H9 (cell line): ENCODE measurements at regions not wholly inside any gene's neighbourhood (a gene's known extent, or its start where the extent isn't known, plus 50 kb on each side); places are given as distances from the start of the nearest gene placed in this dataset.

Source experiments
- DNase-seq: peaks from one replicate; pipeline ENCODE4 v3.0.0-alpha.2; 2017
- H2AFZ ChIP-seq: one replicate; pipeline ENCODE4 v1.6.1; 2013; ENCODE audit warnings: mild to moderate bottlenecking, low read length, control low read depth, moderate library complexity
- H2AK5ac ChIP-seq: 2 replicates; pipeline ENCODE4 v1.6.1; 2013; ENCODE audit warnings: low read length, control low read depth, mixed read lengths; ENCODE audit not compliant: insufficient read length
- H2BK120ac ChIP-seq: one replicate; pipeline ENCODE4 v1.6.1; 2013; ENCODE audit warnings: low read depth, mild to moderate bottlenecking, low read length, control low read depth, inconsistent platforms; ENCODE audit not compliant: poor library complexity, severe bottlenecking
- H2BK12ac ChIP-seq: 2 replicates; pipeline ENCODE4 v1.6.1; 2013; ENCODE audit warnings: low read length, control low read depth, mixed read lengths, low read depth; ENCODE audit not compliant: insufficient read length
- H2BK15ac ChIP-seq: 2 replicates; pipeline ENCODE4 v1.6.1; 2013; ENCODE audit warnings: low read depth, low read length, control low read depth
- H2BK20ac ChIP-seq: one replicate; pipeline ENCODE4 v1.6.1; 2013; ENCODE audit warnings: low read depth, mild to moderate bottlenecking, low read length, control low read depth, inconsistent platforms; ENCODE audit not compliant: poor library complexity, severe bottlenecking
- H2BK5ac ChIP-seq: 2 replicates; pipeline ENCODE4 v1.6.1; 2013; ENCODE audit warnings: low read length, control low read depth, mixed read lengths; ENCODE audit not compliant: insufficient read length
- H3K14ac ChIP-seq: 2 replicates; pipeline ENCODE4 v1.6.1; 2013; ENCODE audit warnings: low read length, control low read depth; ENCODE audit not compliant: insufficient read depth
- H3K18ac ChIP-seq: 2 replicates; pipeline ENCODE4 v1.6.1; 2013; ENCODE audit warnings: low read depth, mild to moderate bottlenecking, mixed read lengths, low read length, control low read depth; ENCODE audit not compliant: insufficient read length
- H3K23ac ChIP-seq: 2 replicates; pipeline ENCODE4 v1.6.1; 2013; ENCODE audit warnings: low read length, control low read depth, mixed read lengths, low read depth; ENCODE audit not compliant: insufficient read length
- H3K23me2 ChIP-seq: 2 replicates; pipeline ENCODE4 v1.6.1; 2013; ENCODE audit warnings: low read depth, mild to moderate bottlenecking, mixed read lengths, low read length, control low read depth; ENCODE audit not compliant: insufficient read length, poor library complexity, severe bottlenecking
- H3K27ac ChIP-seq: 2 replicates; pipeline ENCODE4 v1.5.1; 2013; ENCODE audit warnings: low read length, control low read depth, mixed read lengths, low read depth; ENCODE audit not compliant: insufficient read length
- H3K27me3 ChIP-seq: 2 replicates; pipeline ENCODE4 v1.6.1; 2013; ENCODE audit warnings: low read length, control low read depth, inconsistent platforms; ENCODE audit not compliant: insufficient read depth
- H3K4ac ChIP-seq: 2 replicates; pipeline ENCODE4 v1.6.1; 2013; ENCODE audit warnings: low read depth, mild to moderate bottlenecking, control low read depth, inconsistent platforms, low read length, moderate library complexity
- H3K4me1 ChIP-seq: 2 replicates; pipeline ENCODE4 v1.6.1; 2013; ENCODE audit warnings: low read length, control low read depth, inconsistent platforms; ENCODE audit not compliant: insufficient read depth
- H3K4me2 ChIP-seq: 2 replicates; pipeline ENCODE4 v1.6.1; 2013; ENCODE audit warnings: low read length, control low read depth, mixed read lengths; ENCODE audit not compliant: insufficient read length, insufficient read depth
- H3K56ac ChIP-seq: 2 replicates; pipeline ENCODE4 v1.6.1; 2013; ENCODE audit warnings: low read depth, mild to moderate bottlenecking, mixed read lengths, low read length, control low read depth; ENCODE audit not compliant: insufficient read length
- H3K79me1 ChIP-seq: 2 replicates; pipeline ENCODE4 v1.6.1; 2013; ENCODE audit warnings: low read depth, mild to moderate bottlenecking, moderate library complexity, low read length, control low read depth, inconsistent platforms; ENCODE audit not compliant: insufficient read depth, poor library complexity, severe bottlenecking
- H3K79me2 ChIP-seq: 2 replicates; pipeline ENCODE4 v1.6.1; 2013; ENCODE audit warnings: low read length, control low read depth, inconsistent platforms; ENCODE audit not compliant: insufficient read depth
- H3K9ac ChIP-seq: 2 replicates; pipeline ENCODE4 v1.6.1; 2013; ENCODE audit warnings: low read length, control low read depth, mixed read lengths; ENCODE audit not compliant: insufficient read length; ENCODE audit errors: extremely low read depth
- H3K9me3 ChIP-seq: one replicate; pipeline ENCODE4 v1.6.1; 2013; ENCODE audit warnings: low read depth, low read length, inconsistent platforms; ENCODE audit not compliant: control insufficient read depth
- H3T11ph ChIP-seq: one replicate; pipeline ENCODE4 v1.6.1; 2013; ENCODE audit warnings: mild to moderate bottlenecking, low read length, control low read depth, inconsistent platforms
- H4K20me1 ChIP-seq: one replicate; pipeline ENCODE4 v1.6.1; 2013; ENCODE audit not compliant: control insufficient read depth, insufficient read length, insufficient read depth
- H4K5ac ChIP-seq: 2 replicates; pipeline ENCODE4 v1.6.1; 2013; ENCODE audit warnings: low read depth, mild to moderate bottlenecking, mixed read lengths, low read length, control low read depth; ENCODE audit not compliant: insufficient read length
- H4K8ac ChIP-seq: replicated peaks from 2 replicates; pipeline ENCODE4 v1.6.1; 2013; ENCODE audit warnings: low read length, control low read depth, mixed read lengths, low read depth; ENCODE audit not compliant: insufficient read length
- H4K91ac ChIP-seq: 2 replicates; pipeline ENCODE4 v1.6.1; 2013; ENCODE audit warnings: low read depth, mild to moderate bottlenecking, moderate library complexity, mixed read lengths, low read length, control low read depth; ENCODE audit not compliant: insufficient read length
- H3K27ac Mint-ChIP-seq, 3 experiments: 2 replicates in 2 of 3; 3 replicates in 1 of 3; pipeline ENCODE4 v1.8.0; 2020 to 2021; ENCODE audit warnings: mixed read lengths in 3 of 3, mild to moderate bottlenecking in 1 of 3, moderate library complexity in 1 of 3
- H3K27me3 Mint-ChIP-seq: 2 replicates; pipeline ENCODE4 v1.8.0; 2021; ENCODE audit warnings: low read depth, mild to moderate bottlenecking, moderate library complexity, mixed read lengths
- H3K36me3 Mint-ChIP-seq, 3 experiments: 2 replicates in 2 of 3; 3 replicates in 1 of 3; pipeline ENCODE4 v1.8.0; 2020 to 2021; ENCODE audit warnings: low read depth in 3 of 3, mixed read lengths in 3 of 3; ENCODE audit not compliant: insufficient read depth in 1 of 3
- H3K4me1 Mint-ChIP-seq, 2 experiments: 2 replicates each; pipeline ENCODE4 v1.8.0; 2020; ENCODE audit warnings: mixed read lengths in 2 of 2
- H3K4me3 Mint-ChIP-seq, 2 experiments: 2 replicates in 1 of 2; 3 replicates in 1 of 2; pipeline ENCODE4 v1.8.0; 2020 to 2021; ENCODE audit warnings: mild to moderate bottlenecking in 2 of 2, mixed read lengths in 2 of 2, moderate library complexity in 1 of 2
- H3K9me3 Mint-ChIP-seq, 2 experiments: 2 replicates in 1 of 2; 3 replicates in 1 of 2; pipeline ENCODE4 v1.8.0; 2020; ENCODE audit warnings: mild to moderate bottlenecking in 2 of 2, mixed read lengths in 2 of 2, moderate library complexity in 1 of 2
- WGBS: extraction: QIAGEN DNeasy Blood & Tissue Kit; methylation state at CpG from one replicate; pipeline ENCODE4 v1.1.7; 2013; ENCODE audit warnings: missing lambda C conversion rate, low lambda C conversion rate, mixed read lengths; ENCODE audit not compliant: insufficient read length; ENCODE audit errors: extremely low coverage; 5-methylcytosine and 5-hydroxymethylcytosine counted together
- TF ChIP-seq, protein P1 (sequence below): fragments of 200-600 bp; sonication (generic); conservative IDR thresholded peaks from 3 replicates; pipeline ENCODE4 v1.8.0; 2021; ENCODE audit warnings: antibody characterized with exemption, mild to moderate bottlenecking

DNA sequence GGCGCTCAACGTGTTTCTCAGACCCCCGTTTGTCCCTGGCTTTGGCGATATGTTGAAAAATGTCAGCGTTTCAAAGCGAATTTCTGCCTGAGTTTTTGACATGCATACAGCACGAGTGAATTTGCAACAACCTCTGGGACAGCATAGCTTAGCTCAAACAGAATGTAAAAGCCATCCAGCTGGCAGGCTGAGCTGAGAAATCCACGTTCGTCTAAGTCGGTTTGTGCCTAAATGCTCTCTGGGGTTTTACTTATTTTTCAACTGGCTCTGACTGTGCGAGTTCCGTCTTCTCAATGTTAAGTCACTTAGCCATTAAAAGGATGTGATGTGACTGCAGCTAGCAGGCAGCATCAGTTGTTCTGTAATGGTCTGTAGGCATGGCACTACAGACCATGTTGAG is 243.5 kb upstream of the SLCO3A1 start:
- Mint-ChIP-seq H3K9me3 (no peaks in the 10 kb centered on the region), H3K4me1 (no peaks in the 10 kb centered on the region), H3K27me3 (no peaks in the 10 kb centered on the region; the same call in 1 of the 2 replicates), H3K36me3 (no peaks in the 10 kb centered on the region), H3K4me3 (no peak overlapping the region), H3K27ac (no peak overlapping the region; a peak in 1 of 7 replicates)
- Histone ChIP-seq H3K4ac (no peak overlapping the region), H4K91ac (no peak overlapping the region), H3K18ac (no peak overlapping the region), H3K4me2 (no peak overlapping the region), H2BK5ac (no peak overlapping the region), H2BK20ac (no peak overlapping the region), H3K79me2 (no peaks in the 10 kb centered on the region), H3K56ac (no peak overlapping the region), H3K23ac (no peak overlapping the region), H2AK5ac (no peak overlapping the region), H3K27me3 (no peaks in the 10 kb centered on the region), H2BK120ac (no peak overlapping the region), H3K23me2 (no peaks in the 10 kb centered on the region), H4K8ac (no peak overlapping the region), H3K9me3 (no peaks in the 10 kb centered on the region), H3K4me1 (no peaks in the 10 kb centered on the region), H2BK15ac (no peak overlapping the region), H4K5ac (no peak overlapping the region), H3K9ac (no peak overlapping the region), H2BK12ac (no peak overlapping the region), H3T11ph (no peak overlapping the region), H3K27ac (no peak overlapping the region), H3K14ac (no peak overlapping the region), H4K20me1 (no peaks in the 10 kb centered on the region), H2AFZ (no peak overlapping the region), H3K79me1 (no peaks in the 10 kb centered on the region)
- no CpG with 5 or more reads among the region's 12 CpGs for WGBS
- DNase-seq = no peak
- TF ChIP-seq, protein P1, sequence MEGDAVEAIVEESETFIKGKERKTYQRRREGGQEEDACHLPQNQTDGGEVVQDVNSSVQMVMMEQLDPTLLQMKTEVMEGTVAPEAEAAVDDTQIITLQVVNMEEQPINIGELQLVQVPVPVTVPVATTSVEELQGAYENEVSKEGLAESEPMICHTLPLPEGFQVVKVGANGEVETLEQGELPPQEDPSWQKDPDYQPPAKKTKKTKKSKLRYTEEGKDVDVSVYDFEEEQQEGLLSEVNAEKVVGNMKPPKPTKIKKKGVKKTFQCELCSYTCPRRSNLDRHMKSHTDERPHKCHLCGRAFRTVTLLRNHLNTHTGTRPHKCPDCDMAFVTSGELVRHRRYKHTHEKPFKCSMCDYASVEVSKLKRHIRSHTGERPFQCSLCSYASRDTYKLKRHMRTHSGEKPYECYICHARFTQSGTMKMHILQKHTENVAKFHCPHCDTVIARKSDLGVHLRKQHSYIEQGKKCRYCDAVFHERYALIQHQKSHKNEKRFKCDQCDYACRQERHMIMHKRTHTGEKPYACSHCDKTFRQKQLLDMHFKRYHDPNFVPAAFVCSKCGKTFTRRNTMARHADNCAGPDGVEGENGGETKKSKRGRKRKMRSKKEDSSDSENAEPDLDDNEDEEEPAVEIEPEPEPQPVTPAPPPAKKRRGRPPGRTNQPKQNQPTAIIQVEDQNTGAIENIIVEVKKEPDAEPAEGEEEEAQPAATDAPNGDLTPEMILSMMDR = no peak
